Activated CD4-positive, alpha-beta T cell treated with anti-CD3 and anti-CD28 coated beads, Interleukin-2, Interleukin-6, amounts not matched to agents 100 ng/mL and 50 ng/mL, durations not matched to agents 16 hours and 8 hours (primary cell): ENCODE measurements at regions not wholly inside any gene's neighbourhood (a gene's known extent, or its start where the extent isn't known, plus 50 kb on each side); places are given as distances from the start of the nearest gene placed in this dataset.

Source experiments
- DNase-seq: peaks from one replicate; pipeline ENCODE4 v3.0.0-alpha.2; 2020

DNA sequence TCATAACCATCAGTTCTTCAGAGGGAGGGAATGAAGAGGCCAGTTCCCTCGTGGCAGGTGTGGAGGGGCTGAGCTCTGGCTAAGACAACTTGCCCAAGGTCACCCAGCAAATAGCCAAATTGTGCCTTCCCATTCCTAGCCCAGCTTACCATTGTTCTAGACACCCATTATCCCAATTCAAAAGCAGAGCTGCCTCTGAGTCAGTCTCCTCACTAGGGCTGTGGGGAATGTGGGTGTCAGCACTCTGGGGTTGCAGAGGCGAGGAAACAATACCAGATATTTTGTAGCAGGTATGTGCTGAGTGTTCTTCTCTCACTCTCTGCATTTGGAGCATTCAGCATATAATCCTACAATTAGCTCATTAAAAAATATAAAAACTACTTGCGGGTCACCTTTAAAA lies 270.8 kb downstream of the PSAT1 start:
- no peak for DNase-seq

GRCh38 chr9:78568774-78569173 lies 271.8 kb downstream of the PSAT1 start:
- DNase-seq, result no peak

DNA sequence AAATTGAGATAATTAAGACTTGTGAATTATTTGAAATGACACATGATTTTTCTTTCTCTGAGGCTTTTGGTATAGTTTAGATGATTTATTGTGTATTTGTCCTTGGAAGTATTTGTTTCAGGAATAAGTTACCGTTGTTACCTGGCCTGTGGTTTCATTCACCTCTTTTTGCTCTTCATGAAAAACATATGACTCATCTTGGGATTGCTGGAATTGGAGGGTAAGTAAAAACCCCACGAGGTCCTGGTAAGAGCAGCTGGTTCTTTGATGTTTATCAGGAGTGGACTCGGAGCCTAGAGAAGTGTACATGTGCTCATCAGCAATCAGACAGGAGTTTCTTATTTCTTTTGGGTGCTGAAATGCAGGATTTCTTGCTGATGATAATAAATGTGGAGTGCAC lies 275.3 kb downstream of the PSAT1 start:
- DNase-seq, result no peak

- DNase-seq, result no peak
Measured at GRCh38 chr9:78573205-78573604, 276.3 kb downstream of the PSAT1 start.

GRCh38 chr9:78573669-78574068 lies 276.7 kb downstream of the PSAT1 start:
- no peak for DNase-seq

- no peak for DNase-seq
Measured at GRCh38 chr9:78574354-78575045, 277.6 kb downstream of the PSAT1 start.

GRCh38 chr9:78575081-78575480 lies 278.2 kb downstream of the PSAT1 start:
- no peak for DNase-seq

DNA sequence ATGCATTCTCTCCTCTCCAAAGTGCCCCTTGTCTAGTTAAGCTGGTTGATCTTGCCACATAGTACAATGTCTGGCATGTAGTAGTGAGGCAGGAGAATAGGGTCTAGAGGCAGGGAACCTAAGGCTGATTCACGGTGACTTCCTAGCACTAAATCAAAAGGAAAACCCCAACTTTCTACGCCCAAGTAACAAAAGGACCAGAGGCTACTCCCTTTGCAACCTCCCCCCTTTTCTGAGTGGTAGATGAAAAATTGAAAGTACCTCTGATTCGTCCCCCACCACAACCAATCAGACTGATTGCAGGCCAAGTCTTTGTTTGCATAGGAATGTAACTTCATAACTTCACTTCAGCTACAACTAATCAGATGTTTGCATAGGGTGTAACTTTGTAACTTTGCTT lies 278.8 kb downstream of the PSAT1 start:
- DNase-seq, result no peak

DNA sequence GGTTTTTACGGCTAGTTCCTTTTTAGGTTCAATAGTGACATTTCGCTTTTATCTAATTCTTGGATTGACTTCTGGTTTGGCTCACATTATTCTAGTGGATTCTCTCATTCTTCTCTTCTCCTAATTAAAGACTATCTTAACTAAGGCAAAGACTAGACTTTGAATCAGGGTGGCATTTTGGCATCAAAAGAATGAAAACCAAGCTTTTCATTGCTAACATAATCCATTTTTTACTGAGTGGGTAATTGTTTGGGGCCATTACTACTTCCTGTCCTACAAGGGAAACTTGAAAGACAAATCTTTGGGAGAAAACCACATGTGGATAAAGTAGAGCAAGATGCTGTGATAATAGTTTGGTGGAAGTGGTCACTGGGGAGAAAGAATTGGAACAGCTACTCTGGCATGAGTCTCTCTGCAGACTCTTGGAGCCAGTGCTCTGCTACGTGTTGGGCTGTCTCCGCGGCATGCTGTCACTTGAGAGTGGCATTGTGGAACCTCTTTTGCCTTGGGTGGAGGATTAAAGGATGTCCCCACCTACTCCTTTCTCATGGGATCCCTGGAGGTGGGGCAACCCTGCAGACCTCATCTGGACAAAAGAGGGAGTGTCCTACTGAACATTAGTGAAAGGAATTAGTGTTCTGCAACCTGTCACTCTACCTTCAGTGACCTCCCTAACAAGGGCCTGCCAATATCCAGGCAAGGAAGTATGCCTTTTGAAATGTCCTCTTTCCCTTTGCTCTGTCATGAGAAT lies 280.4 kb downstream of the PSAT1 start:
- DNase-seq, result no peak

DNA sequence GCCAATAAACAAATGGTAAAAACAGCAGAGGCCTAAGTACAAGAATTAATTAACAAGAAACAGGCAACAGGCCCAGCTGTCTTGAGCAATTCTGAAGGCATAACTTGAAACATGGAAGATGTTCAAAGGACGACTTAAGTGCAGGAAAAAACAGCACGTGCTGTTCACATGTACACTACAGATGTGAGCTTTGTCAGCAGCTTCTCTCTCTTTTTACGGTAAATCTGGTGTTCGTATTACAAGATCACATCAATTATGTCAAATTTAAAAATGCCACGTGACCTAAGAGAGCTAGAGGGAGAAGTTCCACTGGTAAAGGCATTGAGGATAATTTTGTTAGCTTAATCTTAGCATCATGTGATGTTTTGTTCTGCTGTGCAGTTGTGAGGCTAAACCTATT lies 281.1 kb downstream of the PSAT1 start:
- no peak for DNase-seq

DNA sequence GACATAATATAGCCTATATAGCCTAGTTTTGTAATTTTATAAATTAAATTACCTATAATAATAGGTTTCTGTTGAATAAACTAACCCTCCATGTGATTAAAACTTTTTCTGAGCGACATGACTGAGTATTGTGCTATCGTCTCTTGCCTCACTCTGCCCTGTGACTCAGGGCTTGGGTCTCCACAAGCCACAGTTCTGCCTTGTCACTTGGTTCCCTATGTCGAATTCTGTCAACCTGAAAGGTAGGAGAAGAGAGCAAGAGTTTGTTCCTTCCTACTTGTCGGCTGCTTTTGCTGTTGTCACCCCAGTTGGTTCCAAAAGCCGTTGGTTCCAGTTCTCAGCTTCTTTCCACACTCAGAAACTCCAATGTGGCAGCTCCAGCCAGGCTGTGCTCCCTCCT lies 285.9 kb downstream of the PSAT1 start:
- no peak for DNase-seq

GRCh38 chr9:78584589-78584988 lies 287.7 kb downstream of the PSAT1 start:
- no peak for DNase-seq

DNA sequence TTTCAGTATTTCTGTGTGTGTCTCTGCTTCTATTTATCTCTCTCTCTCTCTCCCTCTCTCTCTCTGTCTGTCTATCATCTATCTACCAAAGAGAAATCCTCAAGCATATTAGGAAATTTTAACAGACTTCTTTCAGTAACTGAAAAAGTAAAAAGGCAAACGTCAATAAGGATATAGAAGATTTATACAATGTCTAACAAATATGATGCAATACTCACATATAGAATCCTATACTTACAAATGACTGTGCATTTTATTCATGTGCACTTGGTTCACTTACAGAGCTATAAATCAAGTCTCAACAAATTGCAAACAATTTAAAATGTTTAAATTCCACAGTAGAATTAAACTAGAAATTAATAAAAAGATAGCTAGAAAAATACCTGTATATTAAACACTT lies 289.0 kb downstream of the PSAT1 start:
- DNase-seq, result no peak

GRCh38 chr9:78590068-78590467 lies 293.1 kb downstream of the PSAT1 start:
- no peak for DNase-seq

DNA sequence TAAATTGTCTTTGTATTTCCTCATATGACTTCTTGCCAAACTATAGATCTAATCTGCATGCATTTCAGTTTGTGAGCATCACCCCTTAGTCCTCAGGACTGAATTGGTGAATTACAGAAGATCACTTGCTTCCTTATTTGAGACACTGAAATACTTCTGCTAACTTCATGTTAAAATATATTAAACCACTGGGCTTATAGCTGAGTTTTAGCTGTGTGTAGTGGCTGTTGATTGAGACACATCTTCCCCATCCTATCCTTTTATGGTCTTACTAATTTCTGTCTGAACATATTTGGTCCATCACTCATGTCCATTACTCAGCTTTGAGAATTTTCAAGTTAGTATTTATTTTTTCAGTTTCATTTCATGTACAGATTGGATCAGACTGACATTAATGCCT lies 295.9 kb downstream of the PSAT1 start:
- DNase-seq, result no peak

- DNase-seq, result no peak
Measured at GRCh38 chr9:78595200-78595945, 298.4 kb downstream of the PSAT1 start.

- DNase-seq, result no peak
Measured at GRCh38 chr9:78596346-78596745, 299.4 kb downstream of the PSAT1 start.

- no peak for DNase-seq
Measured at GRCh38 chr9:78598120-78598519, 301.2 kb downstream of the PSAT1 start.

- DNase-seq, result no peak
Measured at GRCh38 chr9:78599926-78600325, 303.0 kb downstream of the PSAT1 start.

GRCh38 chr9:78601957-78602565 lies 305.1 kb downstream of the PSAT1 start:
- peak; percentile 40 for DNase-seq

- DNase-seq, result no peak
Measured at GRCh38 chr9:78605041-78606000, 308.4 kb downstream of the PSAT1 start.

- no peak for DNase-seq
Measured at GRCh38 chr9:78606001-78606379, 309.1 kb downstream of the PSAT1 start.
